Fibroblast of lung (primary cell): ENCODE measurements at regions not wholly inside any gene's neighbourhood (a gene's known extent, or its start where the extent isn't known, plus 50 kb on each side); places are given as distances from the start of the nearest gene placed in this dataset.

Experiments used
- DNase-seq, 2 donors: peaks; one replicate each; pipeline versions ENCODE4 v3.0.0 to v3.0.0-alpha.2; 2010; ENCODE audit warnings: low read depth in 2 of 2
- H2AFZ ChIP-seq: 2 replicates; pipeline ENCODE4 v1.5.1; 2012; ENCODE audit warnings: low read length, control low read depth, inconsistent platforms
- H3K27ac ChIP-seq: 2 replicates; pipeline ENCODE4 v1.5.1; 2011; ENCODE audit warnings: low read length, control low read depth; ENCODE audit not compliant: insufficient read depth
- H3K27me3 ChIP-seq: 2 replicates; pipeline ENCODE4 v1.5.1; 2011; ENCODE audit warnings: mild to moderate bottlenecking, low read length; ENCODE audit not compliant: control insufficient read depth, insufficient read depth
- H3K36me3 ChIP-seq: 2 replicates; pipeline ENCODE4 v1.5.1; 2011; ENCODE audit warnings: low read length; ENCODE audit not compliant: control insufficient read depth, insufficient read depth
- H3K4me1 ChIP-seq: 2 replicates; pipeline ENCODE4 v1.5.1; 2011; ENCODE audit warnings: low read length; ENCODE audit not compliant: control insufficient read depth, insufficient read depth; ENCODE audit errors: extremely low read depth
- H3K4me2 ChIP-seq: 2 replicates; pipeline ENCODE4 v1.5.1; 2011; ENCODE audit warnings: low read length, control low read depth; ENCODE audit not compliant: insufficient read depth; ENCODE audit errors: extremely low read depth
- H3K4me3 ChIP-seq, 4 experiments: fragments of 200-600 bp in 1 of 4; sonication (generic) in 1 of 4; replicated peaks in 1 of 4; 2 replicates each; pipeline ENCODE4 v1.5.1; 2011 to 2016; ENCODE audit warnings: low read length in 4 of 4, low read depth in 3 of 4, mild to moderate bottlenecking in 3 of 4, control low read depth in 2 of 4, inconsistent platforms in 1 of 4, mixed read lengths in 1 of 4; ENCODE audit not compliant: insufficient read depth in 1 of 4; ENCODE audit errors: control extremely low read depth in 1 of 4
- H3K79me2 ChIP-seq: 2 replicates; pipeline ENCODE4 v1.5.1; 2012; ENCODE audit warnings: mild to moderate bottlenecking, low read length, inconsistent platforms; ENCODE audit not compliant: control insufficient read depth, insufficient read depth
- H3K9ac ChIP-seq: 2 replicates; pipeline ENCODE4 v1.5.1; 2011; ENCODE audit warnings: mild to moderate bottlenecking, low read length, control low read depth; ENCODE audit not compliant: insufficient read depth
- H3K9me3 ChIP-seq: 2 replicates; pipeline ENCODE4 v1.5.1; 2012; ENCODE audit warnings: low read depth, low read length; ENCODE audit not compliant: control insufficient read depth, insufficient read depth
- H4K20me1 ChIP-seq: 2 replicates; pipeline ENCODE4 v1.5.1; 2011; ENCODE audit warnings: low read length; ENCODE audit not compliant: control insufficient read depth, insufficient read depth; ENCODE audit errors: extremely low read depth
- CTCF ChIP-seq, 2 donors: IDR thresholded peaks in 1 of 2; conservative IDR thresholded peaks in 1 of 2; 1 replicate in 1 of 2; 2 replicates in 1 of 2; pipeline ENCODE4 v1.5.1; 2011 to 2012; ENCODE audit warnings: low read length in 2 of 2, control low read depth in 1 of 2, inconsistent platforms in 1 of 2, low read depth in 1 of 2, mild to moderate bottlenecking in 1 of 2
- EZH2 ChIP-seq: IDR thresholded peaks from 2 replicates; pipeline ENCODE4 v1.5.1; 2012; ENCODE audit warnings: low read length, control low read depth, mild to moderate bottlenecking; ENCODE audit errors: missing control alignments

GRCh38 chr20:39105551-39105950 lies 143.4 kb downstream of the DHX35 start:
- Histone ChIP-seq H2AFZ (no peak overlapping the region), H3K27me3 (peaks cover under 1% of the 10 kb centered on the region), H3K9ac (no peak overlapping the region), H3K79me2 (no peaks in the 10 kb centered on the region), H3K27ac (no peak overlapping the region), H3K4me2 (no peak overlapping the region), H3K4me1 (no peaks in the 10 kb centered on the region), H3K36me3 (no peaks in the 10 kb centered on the region), H3K9me3 (no peaks in the 10 kb centered on the region), H3K4me3 (no peak overlapping the region), H4K20me1 (no peaks in the 10 kb centered on the region)
- no peak for TF ChIP-seq EZH2
- no peak for TF ChIP-seq CTCF (conservative IDR thresholded peaks at IDR 0.05 in 1 of 2, IDR thresholded peaks at IDR 0.05 in 1 of 2; ENCODE audit: low read depth in 1 of 2, low read length in 2 of 2)
- DNase-seq = no peak

GRCh38 chr20:39103732-39104131 lies 141.6 kb downstream of the DHX35 start:
- Histone ChIP-seq H3K4me1 (no peaks in the 10 kb centered on the region), H3K36me3 (no peaks in the 10 kb centered on the region), H3K4me3 (no peak overlapping the region), H3K4me2 (no peak overlapping the region), H3K27ac (no peak overlapping the region), H3K79me2 (no peaks in the 10 kb centered on the region), H3K9me3 (no peaks in the 10 kb centered on the region), H2AFZ (no peak overlapping the region), H4K20me1 (no peaks in the 10 kb centered on the region), H3K27me3 (no peaks in the 10 kb centered on the region), H3K9ac (no peak overlapping the region)
- DNase-seq = peak; percentile 4 to 9
- TF ChIP-seq CTCF (conservative IDR thresholded peaks at IDR 0.05 in 1 of 2, IDR thresholded peaks at IDR 0.05 in 1 of 2; ENCODE audit: low read depth in 1 of 2, low read length in 2 of 2) (peak in 1 of 2 donors; percentile 14), EZH2 (no peak)

- Histone ChIP-seq H3K4me1 (no peaks in the 10 kb centered on the region), H2AFZ (no peak overlapping the region), H3K79me2 (no peaks in the 10 kb centered on the region), H3K4me2 (no peak overlapping the region), H3K27me3 (no peaks in the 10 kb centered on the region), H3K27ac (no peak overlapping the region), H3K4me3 (no peak overlapping the region), H4K20me1 (no peaks in the 10 kb centered on the region), H3K9ac (no peak overlapping the region), H3K36me3 (no peaks in the 10 kb centered on the region), H3K9me3 (no peaks in the 10 kb centered on the region)
- TF ChIP-seq CTCF (conservative IDR thresholded peaks at IDR 0.05 in 1 of 2, IDR thresholded peaks at IDR 0.05 in 1 of 2; ENCODE audit: low read depth in 1 of 2, low read length in 2 of 2) (no peak), EZH2 (no peak)
- DNase-seq = no peak
These were observed 141.2 kb downstream of the DHX35 start for GRCh38 chr20:39103305-39103704.
